ENCODE measurements at regions not wholly inside any gene's neighbourhood (a gene's known extent, or its start where the extent isn't known, plus 50 kb on each side); places are given as distances from the start of the nearest gene placed in this dataset.

GRCh38 chr5:20286512-20286911, 298.5 kb upstream of the CDH18 start:
- ATAC-seq: no peak
- H3K27me3 ChIP-seq: no peaks in the 10 kb centered on the region

GRCh38 chr5:20276959-20277263, 288.9 kb upstream of the CDH18 start:
- H3K4me1 ChIP-seq: no peaks in the 10 kb centered on the region
- no peaks in the 10 kb centered on the region for H3K36me3 ChIP-seq
- no peak overlapping the region for H3K4me3 ChIP-seq
- intact Hi-C loops (cut with DNase I): no loop called here
- peaks cover 0 to 33% (median 11%) of the 10 kb centered on the region in 12 donors for H3K9me3 ChIP-seq
- no peak for TF ChIP-seq POLR2A (IDR thresholded peaks at IDR 0.05)
- TF ChIP-seq, protein P1, sequence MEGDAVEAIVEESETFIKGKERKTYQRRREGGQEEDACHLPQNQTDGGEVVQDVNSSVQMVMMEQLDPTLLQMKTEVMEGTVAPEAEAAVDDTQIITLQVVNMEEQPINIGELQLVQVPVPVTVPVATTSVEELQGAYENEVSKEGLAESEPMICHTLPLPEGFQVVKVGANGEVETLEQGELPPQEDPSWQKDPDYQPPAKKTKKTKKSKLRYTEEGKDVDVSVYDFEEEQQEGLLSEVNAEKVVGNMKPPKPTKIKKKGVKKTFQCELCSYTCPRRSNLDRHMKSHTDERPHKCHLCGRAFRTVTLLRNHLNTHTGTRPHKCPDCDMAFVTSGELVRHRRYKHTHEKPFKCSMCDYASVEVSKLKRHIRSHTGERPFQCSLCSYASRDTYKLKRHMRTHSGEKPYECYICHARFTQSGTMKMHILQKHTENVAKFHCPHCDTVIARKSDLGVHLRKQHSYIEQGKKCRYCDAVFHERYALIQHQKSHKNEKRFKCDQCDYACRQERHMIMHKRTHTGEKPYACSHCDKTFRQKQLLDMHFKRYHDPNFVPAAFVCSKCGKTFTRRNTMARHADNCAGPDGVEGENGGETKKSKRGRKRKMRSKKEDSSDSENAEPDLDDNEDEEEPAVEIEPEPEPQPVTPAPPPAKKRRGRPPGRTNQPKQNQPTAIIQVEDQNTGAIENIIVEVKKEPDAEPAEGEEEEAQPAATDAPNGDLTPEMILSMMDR (IDR thresholded peaks at IDR 0.05): no peak
- WGBS, 4 donors: 67 to 93% (median 80%) methylated on average over 5 of the region's 5 CpGs
- ATAC-seq: no peak
- H3K27ac ChIP-seq: no peak overlapping the region
- no peaks in the 10 kb centered on the region for H3K27me3 ChIP-seq
- DNase-seq: no peak

More at GRCh38 chr5:20286512-20286911, 298.5 kb upstream of the CDH18 start:
- Histone ChIP-seq H3K4me3 (no peak overlapping the region), H3K36me3 (no peaks in the 10 kb centered on the region), H3K4me1 (no peaks in the 10 kb centered on the region), H3K27ac (no peak overlapping the region), H3K9me3 (no peaks in the 10 kb centered on the region)
- DNase-seq: no peak
- no peak for TF ChIP-seq POLR2A (IDR thresholded peaks at IDR 0.05)
- TF ChIP-seq, protein P1 (IDR thresholded peaks at IDR 0.05): no peak
- intact Hi-C loops (cut with DNase I): no loop called here

GRCh38 chr5:20276061-20276958, 288.3 kb upstream of the CDH18 start:
- WGBS, 4 donors: 83 to 86% (median 85%) methylated on average over 2 to 3 of the region's 3 CpGs
- H3K4me1 ChIP-seq: no peaks in the 10 kb centered on the region
- TF ChIP-seq POLR2A (IDR thresholded peaks at IDR 0.05): no peak
- TF ChIP-seq, protein P1 (IDR thresholded peaks at IDR 0.05): no peak
- H3K27ac ChIP-seq: no peak overlapping the region
- no peaks in the 10 kb centered on the region for H3K36me3 ChIP-seq
- peaks cover 0 to 33% (median 12%) of the 10 kb centered on the region in 12 donors for H3K9me3 ChIP-seq
- no peaks in the 10 kb centered on the region for H3K27me3 ChIP-seq
- DNase-seq (no peak), ATAC-seq (no peak)
- no peak overlapping the region for H3K4me3 ChIP-seq
- intact Hi-C loops (cut with DNase I): no loop called here

GRCh38 chr5:20266066-20266465, 278.1 kb upstream of the CDH18 start:
- WGBS, 4 donors: 78 to 94% (median 88%) methylated on average over 2 of the region's 2 CpGs
- no peak for DNase-seq
- Histone ChIP-seq H3K4me3 (no peak overlapping the region), H3K27ac (no peak overlapping the region), H3K4me1 (no peaks in the 10 kb centered on the region), H3K9me3 (peaks cover 0 to 9% (median 1%) of the 10 kb centered on the region in 12 donors), H3K27me3 (no peaks in the 10 kb centered on the region), H3K36me3 (no peaks in the 10 kb centered on the region)
- TF ChIP-seq, protein P1 (IDR thresholded peaks at IDR 0.05): no peak
- no peak for TF ChIP-seq POLR2A (IDR thresholded peaks at IDR 0.05)
- no peak for ATAC-seq
- intact Hi-C loops (cut with DNase I): loop anchor here in 1 of 10 donors (5.0 kb wide), 1 partner anchor 91 kb away; no protein-coding TSS in a partner anchor
